SK-N-SH (cell line): ENCODE measurements at regions not wholly inside any gene's neighbourhood (a gene's known extent, or its start where the extent isn't known, plus 50 kb on each side); places are given as distances from the start of the nearest gene placed in this dataset.

Experiments
- CTCF ChIA-PET: fragments of 300-600, 350-600 bp; formaldehyde crosslinking; extraction: SDS; loops from one replicate; lab custom pipeline; 2021; lab: Yijun Ruan, JAX
- POLR2A ChIA-PET: fragments of 350-600 bp; sonication (Branson Sonifier 250); formaldehyde crosslinking; extraction: SDS; loops from one replicate; lab custom pipeline; 2020; ENCODE audit warnings: antibody characterized with exemption, inconsistent platforms; lab: Yijun Ruan, JAX
- DNase-seq: peaks from one replicate; pipeline ENCODE4 v3.0.0; 2012
- H2AFZ ChIP-seq: fragments of 200-600 bp; sonication (generic); 2 replicates; pipeline ENCODE4 v1.8.1; 2016; ENCODE audit warnings: antibody characterized with exemption, mild to moderate bottlenecking, low read depth
- H3F3A ChIP-seq: fragments of 200-600 bp; sonication (generic); replicated peaks from 2 replicates; pipeline ENCODE3; 2016; ENCODE audit warnings: antibody characterized with exemption, mild to moderate bottlenecking; ENCODE audit not compliant: insufficient read depth
- H3K27ac ChIP-seq, 2 experiments: fragments of 200-500 bp in 1 of 2; fragments of 200-600 bp in 1 of 2; sonication (Bioruptor generic) in 1 of 2; sonication (generic), shearing (Covaris generic) in 1 of 2; 2 replicates each; pipeline versions ENCODE4 v1.5.1 to v1.6.1; 2014 to 2016; ENCODE audit warnings: low read depth in 2 of 2, inconsistent platforms in 1 of 2, low read length in 1 of 2, mild to moderate bottlenecking in 1 of 2, mixed read lengths in 1 of 2
- H3K27me3 ChIP-seq: fragments of 200-600 bp; sonication (generic), shearing (Covaris generic); 2 replicates; pipeline ENCODE4 v1.6.1; 2016; ENCODE audit warnings: mixed run types; ENCODE audit not compliant: insufficient read depth
- H3K36me3 ChIP-seq, 2 experiments: fragments of 200-500 bp in 1 of 2; fragments of 200-600 bp in 1 of 2; sonication (Bioruptor generic) in 1 of 2; sonication (generic) in 1 of 2; replicated peaks in 1 of 2; 2 replicates each; pipeline versions ENCODE3 to v1.5.1; 2014 to 2016; ENCODE audit warnings: low read length in 1 of 2, mild to moderate bottlenecking in 1 of 2; ENCODE audit not compliant: insufficient read depth in 2 of 2, control insufficient read depth in 1 of 2
- H3K4me1 ChIP-seq, 2 experiments: fragments of 200-500 bp in 1 of 2; fragments of 200-600 bp in 1 of 2; sonication (Bioruptor generic) in 1 of 2; sonication (generic), shearing (Covaris generic) in 1 of 2; 2 replicates each; pipeline versions ENCODE4 v1.5.1 to v1.6.1; 2014 to 2016; ENCODE audit warnings: low read depth in 1 of 2, low read length in 1 of 2, mixed run types in 1 of 2; ENCODE audit not compliant: insufficient read depth in 2 of 2, control insufficient read depth in 1 of 2
- H3K4me2 ChIP-seq: fragments of 200-600 bp; sonication (generic), shearing (Covaris generic); 2 replicates; pipeline ENCODE4 v1.6.1; 2017; ENCODE audit warnings: mixed run types
- H3K4me3 ChIP-seq, 2 experiments: fragments of 200-500 bp in 1 of 2; fragments of 200-600 bp in 1 of 2; sonication (Bioruptor generic) in 1 of 2; sonication (generic), shearing (Covaris generic) in 1 of 2; 2 replicates each; pipeline versions ENCODE4 v1.5.1 to v1.8.1; 2014 to 2016; ENCODE audit warnings: low read depth in 2 of 2, inconsistent platforms in 1 of 2, low read length in 1 of 2, mild to moderate bottlenecking in 1 of 2, mixed read lengths in 1 of 2, moderate library complexity in 1 of 2
- H3K79me2 ChIP-seq: fragments of 200-600 bp; sonication (generic); 2 replicates; pipeline ENCODE4 v1.8.1; 2017; ENCODE audit warnings: mild to moderate bottlenecking; ENCODE audit not compliant: insufficient read depth
- H3K9ac ChIP-seq: fragments of 200-600 bp; sonication (generic); 2 replicates; pipeline ENCODE4 v1.6.1; 2017; ENCODE audit warnings: mixed run types
- H3K9me2 ChIP-seq: fragments of 200-600 bp; sonication (generic); 2 replicates; pipeline ENCODE4 v1.6.1; 2017; ENCODE audit warnings: mixed run types
- H3K9me3 ChIP-seq: fragments of 200-600 bp; sonication (generic); 2 replicates; pipeline ENCODE4 v1.6.1; 2017; ENCODE audit warnings: mixed run types, mild to moderate bottlenecking, moderate library complexity
- H4K20me1 ChIP-seq: fragments of 200-600 bp; sonication (generic); 2 replicates; pipeline ENCODE4 v1.6.1; 2017; ENCODE audit warnings: mild to moderate bottlenecking, mixed run types; ENCODE audit not compliant: insufficient read depth
- CHD2 ChIP-seq: fragments of 150-350 bp; IDR thresholded peaks from 2 replicates; pipeline ENCODE4 v1.6.1; 2018; ENCODE audit warnings: low read length; ENCODE audit not compliant: partially characterized antibody
- GABPA ChIP-seq: IDR thresholded peaks from 2 replicates; pipeline ENCODE4 v1.4.0; 2012; ENCODE audit warnings: low read depth, mild to moderate bottlenecking
- GATA2 ChIP-seq: sonication (generic); formaldehyde crosslinking; IDR thresholded peaks from 2 replicates; pipeline ENCODE4 v1.5.0; 2020; ENCODE audit warnings: mild to moderate bottlenecking, missing genetic modification reagents
- JUND ChIP-seq: IDR thresholded peaks from 2 replicates; pipeline ENCODE4 v1.4.0; 2012
- MXI1 ChIP-seq: IDR thresholded peaks from 2 replicates; pipeline ENCODE4 v1.6.1; 2012; ENCODE audit warnings: mild to moderate bottlenecking, low read depth, low read length, improper control_type of control experiment
- RCOR1 ChIP-seq: fragments of 150-350 bp; IDR thresholded peaks from 2 replicates; pipeline ENCODE4 v1.6.1; 2017; ENCODE audit warnings: antibody characterized with exemption, low read length
- RFX5 ChIP-seq: IDR thresholded peaks from 2 replicates; pipeline ENCODE4 v1.6.1; 2012; ENCODE audit warnings: mild to moderate bottlenecking, improper control_type of control experiment, low read length
- SIN3A ChIP-seq: IDR thresholded peaks from 2 replicates; pipeline ENCODE4 v1.6.1; 2012; ENCODE audit warnings: low read depth, mild to moderate bottlenecking, low read length, moderate library complexity, borderline replicate concordance
- TAF1 ChIP-seq: IDR thresholded peaks from 2 replicates; pipeline ENCODE4 v1.6.1; 2012; ENCODE audit warnings: low read depth, mild to moderate bottlenecking, low read length, moderate library complexity, borderline replicate concordance
- TCF12 ChIP-seq: IDR thresholded peaks from 2 replicates; pipeline ENCODE4 v1.4.0; 2012
- WGBS: methylation state at CpG from one replicate; pipeline ENCODE4 v1.1.6; 2017; ENCODE audit warnings: low lambda C conversion rate; 5-methylcytosine and 5-hydroxymethylcytosine counted together
- TF ChIP-seq, protein P1 (sequence below): IDR thresholded peaks from 2 replicates; pipeline ENCODE4; 2012
- TF ChIP-seq, protein P2 (sequence below): IDR thresholded peaks from 2 replicates; pipeline ENCODE4 v1.4.0; 2012; ENCODE audit warnings: low read depth
- TF ChIP-seq, protein P3 (sequence below): IDR thresholded peaks from 2 replicates; pipeline ENCODE4 v1.4.0; 2012; ENCODE audit warnings: low read depth, borderline replicate concordance
- TF ChIP-seq, protein P4 (sequence below): IDR thresholded peaks from 2 replicates; pipeline ENCODE4 v1.6.1; 2012; ENCODE audit warnings: mild to moderate bottlenecking, low read depth, low read length, moderate library complexity

DNA sequence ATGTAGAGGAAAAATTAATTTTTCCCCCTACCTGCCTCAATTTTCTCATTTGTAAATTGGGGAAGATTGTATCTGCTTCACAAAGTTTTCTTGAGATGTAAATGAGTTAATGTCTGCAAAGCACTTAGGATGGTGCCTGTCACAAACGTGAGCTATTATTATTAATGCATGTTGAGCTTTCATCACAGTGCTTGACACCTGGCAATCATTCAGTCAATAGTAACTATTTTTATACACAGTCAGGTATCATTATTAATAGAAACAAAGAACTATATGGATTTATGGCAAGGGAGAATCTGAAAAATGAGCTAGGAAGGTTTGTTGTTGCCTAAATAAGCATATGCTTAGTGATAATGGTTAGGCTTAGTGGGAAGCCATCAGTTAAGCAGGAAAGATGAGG, 238.2 kb upstream of the GRM7 start (continued):
- TF ChIP-seq CHD2, result no peak

DNA sequence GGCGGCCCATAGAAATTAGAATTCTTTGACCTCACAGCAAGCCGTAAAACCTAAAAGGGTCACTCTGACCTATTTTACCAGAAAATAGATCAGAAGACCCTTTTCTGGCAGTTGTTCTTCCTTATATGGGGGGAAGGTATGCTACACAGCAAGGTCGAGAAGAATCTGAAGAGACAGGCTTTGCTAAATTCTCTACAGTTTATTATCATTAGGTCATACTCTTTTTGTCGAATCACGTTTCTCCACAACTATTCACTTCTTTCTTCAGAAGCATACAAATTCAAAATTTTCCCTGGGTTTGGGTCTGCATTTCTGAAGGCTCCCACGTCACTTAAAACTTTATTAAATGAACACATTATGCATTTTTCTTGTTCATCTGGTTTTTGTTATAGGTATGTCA, 229.5 kb upstream of the GRM7 start:
- POLR2A ChIA-PET, result no interaction called here

More for the DNA sequence above, 229.5 kb upstream of the GRM7 start:
- H3K27me3 ChIP-seq, result no peaks in the 10 kb centered on the region
- TF ChIP-seq GABPA (no peak), TAF1 (no peak), GATA2 (no peak), SIN3A (no peak), TCF12 (no peak), RCOR1 (no peak), JUND (no peak), RFX5 (no peak), MXI1 (no peak)
- TF ChIP-seq, protein P1, sequence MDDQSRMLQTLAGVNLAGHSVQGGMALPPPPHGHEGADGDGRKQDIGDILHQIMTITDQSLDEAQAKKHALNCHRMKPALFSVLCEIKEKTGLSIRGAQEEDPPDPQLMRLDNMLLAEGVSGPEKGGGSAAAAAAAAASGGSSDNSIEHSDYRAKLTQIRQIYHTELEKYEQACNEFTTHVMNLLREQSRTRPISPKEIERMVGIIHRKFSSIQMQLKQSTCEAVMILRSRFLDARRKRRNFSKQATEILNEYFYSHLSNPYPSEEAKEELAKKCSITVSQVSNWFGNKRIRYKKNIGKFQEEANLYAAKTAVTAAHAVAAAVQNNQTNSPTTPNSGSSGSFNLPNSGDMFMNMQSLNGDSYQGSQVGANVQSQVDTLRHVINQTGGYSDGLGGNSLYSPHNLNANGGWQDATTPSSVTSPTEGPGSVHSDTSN, result no peak
- TF ChIP-seq, protein P2, sequence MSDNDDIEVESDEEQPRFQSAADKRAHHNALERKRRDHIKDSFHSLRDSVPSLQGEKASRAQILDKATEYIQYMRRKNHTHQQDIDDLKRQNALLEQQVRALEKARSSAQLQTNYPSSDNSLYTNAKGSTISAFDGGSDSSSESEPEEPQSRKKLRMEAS, result no peak
- TF ChIP-seq, protein P3, sequence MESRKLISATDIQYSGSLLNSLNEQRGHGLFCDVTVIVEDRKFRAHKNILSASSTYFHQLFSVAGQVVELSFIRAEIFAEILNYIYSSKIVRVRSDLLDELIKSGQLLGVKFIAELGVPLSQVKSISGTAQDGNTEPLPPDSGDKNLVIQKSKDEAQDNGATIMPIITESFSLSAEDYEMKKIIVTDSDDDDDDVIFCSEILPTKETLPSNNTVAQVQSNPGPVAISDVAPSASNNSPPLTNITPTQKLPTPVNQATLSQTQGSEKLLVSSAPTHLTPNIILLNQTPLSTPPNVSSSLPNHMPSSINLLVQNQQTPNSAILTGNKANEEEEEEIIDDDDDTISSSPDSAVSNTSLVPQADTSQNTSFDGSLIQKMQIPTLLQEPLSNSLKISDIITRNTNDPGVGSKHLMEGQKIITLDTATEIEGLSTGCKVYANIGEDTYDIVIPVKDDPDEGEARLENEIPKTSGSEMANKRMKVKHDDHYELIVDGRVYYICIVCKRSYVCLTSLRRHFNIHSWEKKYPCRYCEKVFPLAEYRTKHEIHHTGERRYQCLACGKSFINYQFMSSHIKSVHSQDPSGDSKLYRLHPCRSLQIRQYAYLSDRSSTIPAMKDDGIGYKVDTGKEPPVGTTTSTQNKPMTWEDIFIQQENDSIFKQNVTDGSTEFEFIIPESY, result no peak
- TF ChIP-seq, protein P4, sequence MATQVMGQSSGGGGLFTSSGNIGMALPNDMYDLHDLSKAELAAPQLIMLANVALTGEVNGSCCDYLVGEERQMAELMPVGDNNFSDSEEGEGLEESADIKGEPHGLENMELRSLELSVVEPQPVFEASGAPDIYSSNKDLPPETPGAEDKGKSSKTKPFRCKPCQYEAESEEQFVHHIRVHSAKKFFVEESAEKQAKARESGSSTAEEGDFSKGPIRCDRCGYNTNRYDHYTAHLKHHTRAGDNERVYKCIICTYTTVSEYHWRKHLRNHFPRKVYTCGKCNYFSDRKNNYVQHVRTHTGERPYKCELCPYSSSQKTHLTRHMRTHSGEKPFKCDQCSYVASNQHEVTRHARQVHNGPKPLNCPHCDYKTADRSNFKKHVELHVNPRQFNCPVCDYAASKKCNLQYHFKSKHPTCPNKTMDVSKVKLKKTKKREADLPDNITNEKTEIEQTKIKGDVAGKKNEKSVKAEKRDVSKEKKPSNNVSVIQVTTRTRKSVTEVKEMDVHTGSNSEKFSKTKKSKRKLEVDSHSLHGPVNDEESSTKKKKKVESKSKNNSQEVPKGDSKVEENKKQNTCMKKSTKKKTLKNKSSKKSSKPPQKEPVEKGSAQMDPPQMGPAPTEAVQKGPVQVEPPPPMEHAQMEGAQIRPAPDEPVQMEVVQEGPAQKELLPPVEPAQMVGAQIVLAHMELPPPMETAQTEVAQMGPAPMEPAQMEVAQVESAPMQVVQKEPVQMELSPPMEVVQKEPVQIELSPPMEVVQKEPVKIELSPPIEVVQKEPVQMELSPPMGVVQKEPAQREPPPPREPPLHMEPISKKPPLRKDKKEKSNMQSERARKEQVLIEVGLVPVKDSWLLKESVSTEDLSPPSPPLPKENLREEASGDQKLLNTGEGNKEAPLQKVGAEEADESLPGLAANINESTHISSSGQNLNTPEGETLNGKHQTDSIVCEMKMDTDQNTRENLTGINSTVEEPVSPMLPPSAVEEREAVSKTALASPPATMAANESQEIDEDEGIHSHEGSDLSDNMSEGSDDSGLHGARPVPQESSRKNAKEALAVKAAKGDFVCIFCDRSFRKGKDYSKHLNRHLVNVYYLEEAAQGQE, result no peak
- TF ChIP-seq, all 33 proteins: peak for 0
- CTCF ChIA-PET, result no interaction called here
- H3K9me2 ChIP-seq, result no peaks in the 10 kb centered on the region
- no peak overlapping the region for H2AFZ ChIP-seq
- no peak overlapping the region for H3K27ac ChIP-seq
- H3K9me3 ChIP-seq, result peaks cover 5% of the 10 kb centered on the region; the same call in 1 of the 2 replicates
- no peak overlapping the region for H3K4me3 ChIP-seq
- no peaks in the 10 kb centered on the region for H3F3A ChIP-seq
- H3K4me1 ChIP-seq, result no peaks in the 10 kb centered on the region
- no peaks in the 10 kb centered on the region for H3K79me2 ChIP-seq
- H3K36me3 ChIP-seq, result no peaks in the 10 kb centered on the region
- H4K20me1 ChIP-seq, result no peaks in the 10 kb centered on the region
- 21% methylated on average over 6 of the region's 6 CpGs for WGBS
- H3K9ac ChIP-seq, result no peak overlapping the region
- H3K4me2 ChIP-seq, result no peak overlapping the region
- no peak for DNase-seq
